ENCODE measurements at regions not wholly inside any gene's neighbourhood (a gene's known extent, or its start where the extent isn't known, plus 50 kb on each side); places are given as distances from the start of the nearest gene placed in this dataset.

GRCh38 chr2:5592916-5593315, 99.3 kb upstream of the SOX11 start:
- no peak for TF ChIP-seq EZH2 (IDR thresholded peaks at IDR 0.05)
- TF ChIP-seq FOXP2 (optimal IDR thresholded peaks at IDR 0.05; ENCODE audit: control extremely low read depth, extremely low read length, insufficient read depth): no peak
- no peak for TF ChIP-seq POLR2AphosphoS5 (IDR thresholded peaks at IDR 0.05; ENCODE audit: borderline replicate concordance, low read depth, low read length)
- DNase-seq (ENCODE audit: low read depth, low spot score): no peak
- no peak overlapping the region for H3K9ac ChIP-seq (ENCODE audit: insufficient read length)
- no peaks in the 10 kb centered on the region for H3K36me3 ChIP-seq (ENCODE audit: insufficient read depth, low read length)
- no peak overlapping the region for H3K27ac ChIP-seq
- no peaks in the 10 kb centered on the region for H3K9me3 ChIP-seq (ENCODE audit: low read depth, low read length)
- no peak overlapping the region for H3K4me3 ChIP-seq

- TF ChIP-seq POLR2AphosphoS5 (IDR thresholded peaks at IDR 0.05; ENCODE audit: borderline replicate concordance, low read depth, low read length): no peak
- no peak for TF ChIP-seq EZH2 (IDR thresholded peaks at IDR 0.05)
- no peak for TF ChIP-seq FOXP2 (optimal IDR thresholded peaks at IDR 0.05; ENCODE audit: control extremely low read depth, extremely low read length, insufficient read depth)
Observed at GRCh38 chr2:5594249-5594695, 97.9 kb upstream of the SOX11 start.

GRCh38 chr2:5596868-5597267, 95.3 kb upstream of the SOX11 start:
- Histone ChIP-seq H3K9ac (ENCODE audit: insufficient read length) (no peak overlapping the region), H3K36me3 (ENCODE audit: insufficient read depth, low read length) (no peaks in the 10 kb centered on the region), H3K27ac (no peak overlapping the region), H3K4me3 (no peak overlapping the region), H3K9me3 (ENCODE audit: low read depth, low read length) (no peaks in the 10 kb centered on the region)
- no peak for DNase-seq (ENCODE audit: low read depth, low spot score)
- TF ChIP-seq POLR2AphosphoS5 (IDR thresholded peaks at IDR 0.05; ENCODE audit: borderline replicate concordance, low read depth, low read length) (no peak), FOXP2 (optimal IDR thresholded peaks at IDR 0.05; ENCODE audit: control extremely low read depth, extremely low read length, insufficient read depth) (no peak), EZH2 (IDR thresholded peaks at IDR 0.05) (no peak)

More at GRCh38 chr2:5594249-5594695, 97.9 kb upstream of the SOX11 start:
- DNase-seq (ENCODE audit: low read depth, low spot score): no peak
- H3K27ac ChIP-seq: no peak overlapping the region
- no peak overlapping the region for H3K4me3 ChIP-seq
- H3K9me3 ChIP-seq (ENCODE audit: low read depth, low read length): no peaks in the 10 kb centered on the region
- no peaks in the 10 kb centered on the region for H3K36me3 ChIP-seq (ENCODE audit: insufficient read depth, low read length)
- no peak overlapping the region for H3K9ac ChIP-seq (ENCODE audit: insufficient read length)

- Histone ChIP-seq H3K4me3 (no peak overlapping the region), H3K9ac (ENCODE audit: insufficient read length) (no peak overlapping the region), H3K27ac (no peak overlapping the region), H3K36me3 (ENCODE audit: insufficient read depth, low read length) (no peaks in the 10 kb centered on the region), H3K9me3 (ENCODE audit: low read depth, low read length) (no peaks in the 10 kb centered on the region)
- DNase-seq (ENCODE audit: low read depth, low spot score): no peak
- no peak for TF ChIP-seq POLR2AphosphoS5 (IDR thresholded peaks at IDR 0.05; ENCODE audit: borderline replicate concordance, low read depth, low read length)
- TF ChIP-seq EZH2 (IDR thresholded peaks at IDR 0.05): no peak
- TF ChIP-seq FOXP2 (optimal IDR thresholded peaks at IDR 0.05; ENCODE audit: control extremely low read depth, extremely low read length, insufficient read depth): no peak
Observed at GRCh38 chr2:5598156-5598555, 94.0 kb upstream of the SOX11 start.

- peak overlapping the region; percentile 33 for H3K4me3 ChIP-seq
- no peaks in the 10 kb centered on the region for H3K36me3 ChIP-seq (ENCODE audit: insufficient read depth, low read length)
- H3K9ac ChIP-seq (ENCODE audit: insufficient read length): no peak overlapping the region
- no peak for TF ChIP-seq POLR2AphosphoS5 (IDR thresholded peaks at IDR 0.05; ENCODE audit: borderline replicate concordance, low read depth, low read length)
- TF ChIP-seq FOXP2 (optimal IDR thresholded peaks at IDR 0.05; ENCODE audit: control extremely low read depth, extremely low read length, insufficient read depth): no peak
- TF ChIP-seq EZH2 (IDR thresholded peaks at IDR 0.05): no peak
- no peak overlapping the region for H3K27ac ChIP-seq
- no peak for DNase-seq (ENCODE audit: low read depth, low spot score)
- no peaks in the 10 kb centered on the region for H3K9me3 ChIP-seq (ENCODE audit: low read depth, low read length)
Observed at GRCh38 chr2:5609201-5609600, 83.0 kb upstream of the SOX11 start.

- H3K27ac ChIP-seq: no peak overlapping the region
- no peak overlapping the region for H3K9ac ChIP-seq (ENCODE audit: insufficient read length)
- H3K9me3 ChIP-seq (ENCODE audit: low read depth, low read length): no peaks in the 10 kb centered on the region
- H3K4me3 ChIP-seq: no peak overlapping the region
- DNase-seq (ENCODE audit: low read depth, low spot score): no peak
- H3K36me3 ChIP-seq (ENCODE audit: insufficient read depth, low read length): no peaks in the 10 kb centered on the region
- no peak for TF ChIP-seq EZH2 (IDR thresholded peaks at IDR 0.05)
- no peak for TF ChIP-seq FOXP2 (optimal IDR thresholded peaks at IDR 0.05; ENCODE audit: control extremely low read depth, extremely low read length, insufficient read depth)
- no peak for TF ChIP-seq POLR2AphosphoS5 (IDR thresholded peaks at IDR 0.05; ENCODE audit: borderline replicate concordance, low read depth, low read length)
Observed at GRCh38 chr2:5612666-5613065, 79.5 kb upstream of the SOX11 start.

GRCh38 chr2:5616019-5616418, 76.2 kb upstream of the SOX11 start:
- Histone ChIP-seq H3K4me3 (no peak overlapping the region), H3K36me3 (ENCODE audit: insufficient read depth, low read length) (no peaks in the 10 kb centered on the region), H3K9me3 (ENCODE audit: low read depth, low read length) (no peaks in the 10 kb centered on the region), H3K9ac (ENCODE audit: insufficient read length) (no peak overlapping the region), H3K27ac (no peak overlapping the region)
- DNase-seq (ENCODE audit: low read depth, low spot score): no peak
- TF ChIP-seq FOXP2 (optimal IDR thresholded peaks at IDR 0.05; ENCODE audit: control extremely low read depth, extremely low read length, insufficient read depth) (no peak), EZH2 (IDR thresholded peaks at IDR 0.05) (no peak), POLR2AphosphoS5 (IDR thresholded peaks at IDR 0.05; ENCODE audit: borderline replicate concordance, low read depth, low read length) (no peak)

GRCh38 chr2:5617358-5617757, 74.8 kb upstream of the SOX11 start:
- Histone ChIP-seq H3K36me3 (ENCODE audit: insufficient read depth, low read length) (no peaks in the 10 kb centered on the region), H3K4me3 (no peak overlapping the region), H3K9me3 (ENCODE audit: low read depth, low read length) (no peaks in the 10 kb centered on the region), H3K9ac (ENCODE audit: insufficient read length) (no peak overlapping the region), H3K27ac (no peak overlapping the region)
- no peak for DNase-seq (ENCODE audit: low read depth, low spot score)
- TF ChIP-seq POLR2AphosphoS5 (IDR thresholded peaks at IDR 0.05; ENCODE audit: borderline replicate concordance, low read depth, low read length) (no peak), FOXP2 (optimal IDR thresholded peaks at IDR 0.05; ENCODE audit: control extremely low read depth, extremely low read length, insufficient read depth) (no peak), EZH2 (IDR thresholded peaks at IDR 0.05) (no peak)

- Histone ChIP-seq H3K4me3 (no peak overlapping the region), H3K36me3 (ENCODE audit: insufficient read depth, low read length) (no peaks in the 10 kb centered on the region), H3K9ac (ENCODE audit: insufficient read length) (no peak overlapping the region), H3K27ac (no peak overlapping the region), H3K9me3 (ENCODE audit: low read depth, low read length) (no peaks in the 10 kb centered on the region)
- DNase-seq (ENCODE audit: low read depth, low spot score): no peak
- no peak for TF ChIP-seq POLR2AphosphoS5 (IDR thresholded peaks at IDR 0.05; ENCODE audit: borderline replicate concordance, low read depth, low read length)
- TF ChIP-seq EZH2 (IDR thresholded peaks at IDR 0.05): no peak
- no peak for TF ChIP-seq FOXP2 (optimal IDR thresholded peaks at IDR 0.05; ENCODE audit: control extremely low read depth, extremely low read length, insufficient read depth)
Observed at GRCh38 chr2:5617796-5618195, 74.4 kb upstream of the SOX11 start.
